ENCODE measurements at regions not wholly inside any gene's neighbourhood (a gene's known extent, or its start where the extent isn't known, plus 50 kb on each side); places are given as distances from the start of the nearest gene placed in this dataset.

- peak; percentile 84 for DNase-seq (ENCODE audit: low spot score)
Observed at GRCh38 chr20:2237059-2237458, 58.7 kb upstream of the TGM3 start.

GRCh38 chr20:2238601-2239000, 57.2 kb upstream of the TGM3 start:
- DNase-seq (ENCODE audit: low spot score), result no peak

GRCh38 chr20:2240835-2241234, 55.0 kb upstream of the TGM3 start:
- no peak for DNase-seq (ENCODE audit: low spot score)

- DNase-seq (ENCODE audit: low spot score), result no peak
Observed at GRCh38 chr20:2242678-2243077, 53.1 kb upstream of the TGM3 start.

GRCh38 chr20:2244523-2244922, 51.3 kb upstream of the TGM3 start:
- DNase-seq (ENCODE audit: low spot score), result no peak

GRCh38 chr20:2244993-2245392, 50.8 kb upstream of the TGM3 start:
- DNase-seq (ENCODE audit: low spot score), result no peak

GRCh38 chr20:2245637-2246036, 50.2 kb upstream of the TGM3 start:
- DNase-seq (ENCODE audit: low spot score), result no peak
